ENCODE measurements at regions not wholly inside any gene's neighbourhood (a gene's known extent, or its start where the extent isn't known, plus 50 kb on each side); places are given as distances from the start of the nearest gene placed in this dataset.

DNA sequence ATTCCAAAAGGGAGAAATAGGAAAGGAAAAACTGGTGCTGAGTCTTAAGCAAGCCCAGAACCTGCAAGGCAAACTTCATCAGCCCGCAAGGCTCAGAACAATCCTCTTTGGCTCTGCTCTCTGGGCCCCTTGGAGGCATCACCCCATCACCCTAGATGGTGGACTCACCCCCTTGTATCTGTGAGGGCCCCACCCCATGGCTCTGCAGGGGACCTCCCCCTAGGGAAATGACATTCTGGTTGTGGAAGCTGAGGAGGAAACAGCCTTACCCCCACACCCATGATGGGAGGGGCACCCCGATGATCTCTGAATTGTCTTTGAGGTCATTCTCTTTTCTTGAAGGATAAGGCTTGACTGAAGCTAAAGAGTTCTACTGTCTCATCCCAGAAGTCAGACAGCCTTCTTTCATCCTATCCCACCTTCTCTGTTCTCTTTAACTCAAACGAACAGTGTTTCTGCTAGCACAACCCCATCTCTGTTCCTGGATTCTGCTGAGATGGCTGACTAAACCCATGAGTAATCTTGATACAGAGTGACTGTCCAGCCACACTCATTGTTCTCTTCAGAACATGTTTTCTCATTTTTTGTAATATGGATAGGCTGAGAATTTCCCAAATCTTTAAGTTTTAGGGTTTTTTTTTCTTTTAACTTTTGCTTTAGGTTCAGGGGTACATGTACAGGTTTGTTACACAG is 492.1 kb upstream of the MYT1L start:
- no peaks in the 10 kb centered on the region for H3K36me3 Mint-ChIP-seq (ENCODE audit: low read depth)
- H3K27ac Mint-ChIP-seq = no peak overlapping the region
- H3K4me1 Mint-ChIP-seq = no peaks in the 10 kb centered on the region
- Histone ChIP-seq H3K27me3 (ENCODE audit: control insufficient read depth, insufficient read depth, low read length, poor library complexity, severe bottlenecking) (no peaks in the 10 kb centered on the region), H3K4me1 (ENCODE audit: control insufficient read depth, insufficient read depth, low read length) (no peaks in the 10 kb centered on the region), H3K4me3 (ENCODE audit: low read length) (no peak overlapping the region), H3K27ac (ENCODE audit: low read depth, low read length) (no peak overlapping the region), H3K9me3 (ENCODE audit: control insufficient read depth, low read length) (peaks cover 8% of the 10 kb centered on the region), H3K36me3 (ENCODE audit: control insufficient read depth, insufficient read depth, low read length) (no peaks in the 10 kb centered on the region), H3K9ac (ENCODE audit: extremely low read depth, low read length, poor library complexity, severe bottlenecking) (no peak overlapping the region)
- no peak overlapping the region for H3K4me3 Mint-ChIP-seq
- no peak for TF ChIP-seq CTCF (conservative IDR thresholded peaks at IDR 0.05)
- WGBS, 2 experiments (ENCODE audit: insufficient coverage in 1 of 2, insufficient read length in 1 of 2) = 59 to 80% methylated on average over 1 to 3 of the region's 3 CpGs
- no peak for DNase-seq
- no peaks in the 10 kb centered on the region for H3K27me3 Mint-ChIP-seq (ENCODE audit: insufficient read depth)
- H3K9me3 Mint-ChIP-seq = peaks cover 5% of the 10 kb centered on the region

- WGBS, 2 experiments (ENCODE audit: insufficient coverage in 1 of 2, insufficient read length in 1 of 2) = 87 to 93% methylated on average over 1 of the region's 1 CpG
Observed at GRCh38 chr2:2822143-2822542, 491.1 kb upstream of the MYT1L start.

GRCh38 chr2:2812648-2813047 is 481.6 kb upstream of the MYT1L start:
- DNase-seq = peak; percentile 19
- Mint-ChIP-seq H3K27ac (no peak overlapping the region), H3K27me3 (ENCODE audit: insufficient read depth) (no peaks in the 10 kb centered on the region), H3K4me1 (no peaks in the 10 kb centered on the region), H3K9me3 (peaks cover 34% of the 10 kb centered on the region), H3K36me3 (ENCODE audit: low read depth) (peaks cover 1% of the 10 kb centered on the region), H3K4me3 (no peak overlapping the region)
- no peaks in the 10 kb centered on the region for H3K27me3 ChIP-seq (ENCODE audit: control insufficient read depth, insufficient read depth, low read length, poor library complexity, severe bottlenecking)
- 71 to 90% methylated on average over 1 to 2 of the region's 2 CpGs for WGBS, 2 experiments (ENCODE audit: insufficient coverage in 1 of 2, insufficient read length in 1 of 2)
- no peak overlapping the region for H3K9ac ChIP-seq (ENCODE audit: extremely low read depth, low read length, poor library complexity, severe bottlenecking)
- no peaks in the 10 kb centered on the region for H3K36me3 ChIP-seq (ENCODE audit: control insufficient read depth, insufficient read depth, low read length)
- H3K4me3 ChIP-seq (ENCODE audit: low read length) = no peak overlapping the region
- H3K27ac ChIP-seq (ENCODE audit: low read depth, low read length) = no peak overlapping the region
- H3K4me1 ChIP-seq (ENCODE audit: control insufficient read depth, insufficient read depth, low read length) = no peaks in the 10 kb centered on the region
- no peak for TF ChIP-seq CTCF (conservative IDR thresholded peaks at IDR 0.05)
- H3K9me3 ChIP-seq (ENCODE audit: control insufficient read depth, low read length) = peaks cover 7% of the 10 kb centered on the region

More at GRCh38 chr2:2822143-2822542, 491.1 kb upstream of the MYT1L start:
- H3K27ac Mint-ChIP-seq = no peak overlapping the region
- Histone ChIP-seq H3K27me3 (ENCODE audit: control insufficient read depth, insufficient read depth, low read length, poor library complexity, severe bottlenecking) (no peaks in the 10 kb centered on the region), H3K9me3 (ENCODE audit: control insufficient read depth, low read length) (peaks cover 8% of the 10 kb centered on the region), H3K4me3 (ENCODE audit: low read length) (no peak overlapping the region), H3K36me3 (ENCODE audit: control insufficient read depth, insufficient read depth, low read length) (no peaks in the 10 kb centered on the region), H3K9ac (ENCODE audit: extremely low read depth, low read length, poor library complexity, severe bottlenecking) (no peak overlapping the region), H3K4me1 (ENCODE audit: control insufficient read depth, insufficient read depth, low read length) (no peaks in the 10 kb centered on the region), H3K27ac (ENCODE audit: low read depth, low read length) (no peak overlapping the region)
- no peak for TF ChIP-seq CTCF (conservative IDR thresholded peaks at IDR 0.05)
- H3K9me3 Mint-ChIP-seq = peaks cover 5% of the 10 kb centered on the region
- H3K27me3 Mint-ChIP-seq (ENCODE audit: insufficient read depth) = no peaks in the 10 kb centered on the region
- no peaks in the 10 kb centered on the region for H3K36me3 Mint-ChIP-seq (ENCODE audit: low read depth)
- no peak overlapping the region for H3K4me3 Mint-ChIP-seq
- DNase-seq = no peak
- H3K4me1 Mint-ChIP-seq = no peaks in the 10 kb centered on the region
